Kidney (tissue), 13 donors: ENCODE measurements at regions not wholly inside any gene's neighbourhood (a gene's known extent, or its start where the extent isn't known, plus 50 kb on each side); places are given as distances from the start of the nearest gene placed in this dataset.
"Not testable (repeated sequence)": the region's sequence is repeated elsewhere in the genome, so short reads cannot be mapped to it uniquely, and the experiment has no call there.

Source experiments
- DNase-seq, 5 donors: peaks; one replicate each; pipeline ENCODE4 v3.0.0-alpha.2; 2013 to 2020
- FAIRE-seq: peaks from 2 replicates; lab custom pipeline; 2012; peaks lifted over from hg19 to GRCh38; lab: Jason Lieb, UNC
- H3K27ac ChIP-seq, 2 donors: one replicate each; pipeline ENCODE4 v1.7.0; 2013; ENCODE audit warnings: low read depth in 2 of 2, low read length in 2 of 2, inconsistent platforms in 1 of 2
- H3K27me3 ChIP-seq: one replicate; pipeline ENCODE4 v1.7.1; 2013; ENCODE audit warnings: low read length, inconsistent platforms; ENCODE audit not compliant: control insufficient read depth, insufficient read depth
- H3K36me3 ChIP-seq, 3 donors: one replicate each; pipeline versions ENCODE4 v1.7.0 to v1.7.1; 2013; ENCODE audit warnings: low read length in 3 of 3, control low read depth in 1 of 3, inconsistent platforms in 1 of 3; ENCODE audit not compliant: insufficient read depth in 3 of 3, control insufficient read depth in 2 of 3
- H3K4me1 ChIP-seq, 3 donors: one replicate each; pipeline versions ENCODE4 v1.7.0 to v1.7.1; 2013; ENCODE audit warnings: low read length in 3 of 3, inconsistent platforms in 1 of 3, low read depth in 1 of 3; ENCODE audit not compliant: control insufficient read depth in 2 of 3, insufficient read depth in 2 of 3
- H3K4me3 ChIP-seq, 3 donors: one replicate each; pipeline versions ENCODE4 v1.7.0 to v1.8.1; 2013; ENCODE audit warnings: low read length in 3 of 3, control low read depth in 1 of 3, inconsistent platforms in 1 of 3
- H3K9ac ChIP-seq, 3 donors: one replicate each; pipeline versions ENCODE4 v1.7.0 to v1.7.1; 2013; ENCODE audit warnings: low read length in 3 of 3, control low read depth in 1 of 3, inconsistent platforms in 1 of 3
- H3K9me3 ChIP-seq, 3 donors: one replicate each; pipeline versions ENCODE4 v1.7.0 to v1.7.1; 2013; ENCODE audit warnings: low read length in 3 of 3, control low read depth in 1 of 3, inconsistent platforms in 1 of 3; ENCODE audit not compliant: control insufficient read depth in 2 of 3, insufficient read depth in 1 of 3
- CTCF ChIP-seq: IDR thresholded peaks from 3 replicates; pipeline ENCODE4 v1.5.1; 2012; ENCODE audit warnings: mild to moderate bottlenecking, moderate library complexity, borderline replicate concordance; ENCODE audit not compliant: insufficient read depth; ENCODE audit errors: extremely low read depth
- intact Hi-C: fragments of 100-400 bp; cut with DNase I; formaldehyde crosslinking; loops from one replicate; pipeline ENCODE4 v1.11.1; 2022
- donor health status: control.
- donor health status: control.
- donor health status: control.
- donor health status: control.
- donor health status: control.
- donor health status: DM: yes; HTN: yes; CAD: no.
- donor health status: Normal renal cell carcinoma (clear cell type).

- H3K4me3 ChIP-seq, result no peak overlapping the region
- intact Hi-C loops, result no loop called here
- H3K9me3 ChIP-seq, result no peaks in the 10 kb centered on the region
- H3K4me1 ChIP-seq, result no peaks in the 10 kb centered on the region
- FAIRE-seq, result no peak
- H3K27ac ChIP-seq, result no peak overlapping the region
- no peak for DNase-seq
- no peaks in the 10 kb centered on the region for H3K27me3 ChIP-seq
- H3K9ac ChIP-seq, result no peak overlapping the region
- TF ChIP-seq CTCF, result no peak
- H3K36me3 ChIP-seq, result no peaks in the 10 kb centered on the region
Observed at GRCh38 chr3:159501029-159501428, 487.6 kb upstream of the IL12A start.

GRCh38 chr3:159502986-159503385 lies 485.6 kb upstream of the IL12A start:
- FAIRE-seq, result no peak

GRCh38 chr3:159510988-159511387 lies 477.6 kb upstream of the IL12A start:
- FAIRE-seq, H3K4me1 ChIP-seq, H3K27ac ChIP-seq, H3K4me3 ChIP-seq, H3K36me3 ChIP-seq, H3K9ac ChIP-seq, DNase-seq, intact Hi-C loops, H3K9me3 ChIP-seq, H3K27me3 ChIP-seq: not testable (repeated sequence)

More at GRCh38 chr3:159502986-159503385, 485.6 kb upstream of the IL12A start:
- no peak overlapping the region for H3K9ac ChIP-seq
- TF ChIP-seq CTCF, result no peak
- H3K27me3 ChIP-seq, result no peaks in the 10 kb centered on the region
- H3K4me1 ChIP-seq, result no peaks in the 10 kb centered on the region
- no peak overlapping the region for H3K27ac ChIP-seq
- no peaks in the 10 kb centered on the region for H3K9me3 ChIP-seq
- intact Hi-C loops, result no loop called here
- H3K4me3 ChIP-seq, result no peak overlapping the region
- H3K36me3 ChIP-seq, result no peaks in the 10 kb centered on the region
- no peak for DNase-seq

GRCh38 chr3:159513444-159513843 lies 475.2 kb upstream of the IL12A start:
- FAIRE-seq, result no peak

More at GRCh38 chr3:159513444-159513843, 475.2 kb upstream of the IL12A start:
- H3K4me3 ChIP-seq, result no peak overlapping the region
- no peak for TF ChIP-seq CTCF
- no peak overlapping the region for H3K9ac ChIP-seq
- no peaks in the 10 kb centered on the region for H3K4me1 ChIP-seq
- H3K27me3 ChIP-seq, result no peaks in the 10 kb centered on the region
- DNase-seq, result no peak
- H3K36me3 ChIP-seq, result no peaks in the 10 kb centered on the region
- intact Hi-C loops, result no loop called here
- no peak overlapping the region for H3K27ac ChIP-seq
- no peaks in the 10 kb centered on the region for H3K9me3 ChIP-seq
